Fibroblast of peridontal ligament (primary cell): ENCODE measurements at regions not wholly inside any gene's neighbourhood (a gene's known extent, or its start where the extent isn't known, plus 50 kb on each side); places are given as distances from the start of the nearest gene placed in this dataset.

Experiments used
- DNase-seq: peaks from one replicate; pipeline ENCODE4 v3.0.0-alpha.2; 2010; ENCODE audit errors: extremely low read depth

DNA sequence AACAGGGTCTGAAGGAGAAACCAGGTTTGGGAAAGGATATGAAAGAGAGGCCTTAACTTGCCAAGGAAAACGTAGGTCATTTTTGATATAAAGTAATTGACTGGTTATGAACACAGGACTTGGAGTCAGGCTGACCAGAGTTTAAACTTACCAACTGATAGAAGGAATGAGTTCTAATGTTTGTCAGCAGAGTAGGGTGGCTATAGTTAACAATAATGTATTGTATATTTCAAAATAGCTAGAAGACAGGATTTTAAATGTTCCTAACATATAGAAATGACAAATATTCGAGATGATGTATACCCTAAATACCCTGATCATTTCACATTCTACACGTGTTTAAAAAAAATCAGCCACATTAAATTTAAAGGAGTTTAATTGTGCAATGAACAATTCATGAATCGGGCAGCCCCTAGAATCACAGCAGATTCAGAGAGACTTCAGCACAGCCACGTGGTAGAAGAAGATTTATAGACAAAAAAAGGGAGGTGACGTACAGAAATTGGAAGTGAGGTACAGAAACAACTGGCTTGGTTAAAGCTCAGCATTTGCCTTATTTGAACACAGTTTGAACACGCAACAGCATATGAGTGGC, 52.5 kb upstream of the PLEKHG7 start:
- no peak for DNase-seq

DNA sequence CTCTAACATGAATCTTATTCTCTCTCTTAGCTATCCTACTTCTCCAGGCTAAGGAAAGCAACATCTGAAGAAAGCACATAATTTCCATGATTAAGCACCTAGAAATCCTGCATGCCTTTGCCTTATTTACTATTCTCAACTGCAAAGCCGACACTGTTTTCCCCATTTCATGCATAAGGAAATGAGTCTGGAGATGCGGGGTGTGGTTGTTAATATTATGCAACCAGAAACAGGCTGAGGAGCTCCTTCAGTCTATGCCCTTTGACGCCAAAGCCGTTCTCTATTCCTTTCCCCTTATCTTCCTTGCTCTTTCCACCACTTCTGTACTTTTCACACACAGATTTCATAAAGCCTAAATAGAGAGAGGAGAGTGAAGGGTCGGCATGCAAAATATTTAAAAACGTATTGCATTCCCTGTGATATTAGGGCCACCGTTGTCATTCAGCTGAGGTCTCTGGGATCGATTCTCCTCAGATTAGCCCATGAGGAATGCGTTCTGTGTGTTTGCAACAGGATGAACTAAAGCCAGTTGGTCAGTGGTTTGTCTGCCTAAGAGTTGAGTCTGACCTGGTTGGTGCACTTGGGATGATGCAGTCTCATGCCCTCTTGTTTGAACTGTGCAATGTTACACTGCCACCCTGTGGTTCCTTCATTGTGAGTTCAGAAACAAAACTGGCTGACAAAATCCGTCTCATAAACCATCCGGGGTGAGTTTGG, 53.1 kb upstream of the PLEKHG7 start:
- DNase-seq = peak; percentile 96

DNA sequence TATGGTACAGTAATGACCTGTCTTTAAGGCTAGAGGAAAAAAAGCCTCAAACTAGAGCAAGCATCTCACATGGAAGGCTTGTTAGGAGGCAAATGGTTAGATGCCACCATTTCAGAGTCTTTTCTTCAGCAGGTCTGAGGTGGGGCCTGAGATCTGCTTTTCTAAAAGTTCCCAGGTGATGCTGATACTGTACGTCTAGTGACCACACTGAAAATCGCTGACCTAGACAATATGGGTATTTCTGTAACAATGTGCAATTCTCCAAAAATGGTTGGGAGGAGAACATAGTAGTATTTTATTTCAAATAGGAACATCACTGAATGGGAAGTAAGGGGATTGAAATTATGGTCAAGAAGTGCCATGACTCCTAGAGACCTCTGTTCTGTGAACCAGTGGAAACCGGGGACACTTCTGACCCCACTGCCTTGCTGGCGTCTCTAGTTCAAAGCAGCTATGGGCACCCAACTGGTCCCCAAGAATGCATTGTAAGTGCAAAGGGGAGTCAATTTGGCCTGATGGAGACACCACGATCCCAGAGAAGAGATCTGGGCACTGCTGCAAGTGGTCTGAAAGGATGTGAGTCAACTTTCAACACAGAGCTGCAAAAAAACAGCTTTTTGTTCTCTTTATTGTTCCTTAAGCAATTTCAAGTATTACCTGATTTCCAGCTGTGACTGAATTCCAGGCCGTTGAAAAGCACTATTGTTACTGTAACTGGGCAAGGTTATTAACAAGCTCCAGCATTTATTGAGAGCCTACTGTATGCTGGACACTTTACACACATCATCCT, 54.4 kb upstream of the PLEKHG7 start:
- DNase-seq = no peak

DNA sequence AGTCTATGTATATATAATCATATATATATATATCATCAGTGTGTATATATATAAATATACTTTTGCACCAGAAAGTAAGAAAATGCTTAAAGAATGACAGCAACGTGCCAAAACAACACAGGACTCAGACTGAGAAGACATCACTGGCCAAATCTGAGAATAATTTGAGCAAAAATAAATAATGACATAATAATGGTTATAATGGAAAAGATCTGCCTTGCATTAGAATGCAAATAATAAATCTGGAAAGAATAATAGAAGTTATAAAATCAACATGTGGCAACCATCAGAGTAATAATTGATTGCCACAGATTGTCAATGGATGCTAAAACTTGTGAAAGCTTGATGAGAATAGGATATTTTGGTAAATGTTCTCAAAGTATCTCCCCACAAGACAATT, 61.5 kb upstream of the PLEKHG7 start:
- no peak for DNase-seq

DNA sequence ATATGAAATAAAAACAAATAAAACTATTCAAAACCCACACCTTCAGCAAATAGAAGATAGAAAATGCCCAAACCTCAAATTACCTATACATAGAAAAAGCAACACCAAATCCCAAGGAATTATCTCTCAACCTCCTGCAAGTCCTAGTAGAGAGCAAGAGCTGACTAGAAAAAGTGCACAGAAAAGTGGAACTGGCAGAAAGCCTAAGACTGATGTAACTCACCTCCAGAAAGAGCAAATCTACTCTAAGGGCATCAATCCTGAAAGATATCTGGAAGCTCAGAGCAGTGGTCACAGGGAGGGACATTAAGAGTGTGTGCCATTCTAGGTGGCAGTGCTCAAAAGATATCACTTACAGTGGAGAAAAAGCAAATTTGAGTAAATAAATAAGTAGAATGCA, 62.1 kb upstream of the PLEKHG7 start:
- DNase-seq = peak; percentile 44

DNA sequence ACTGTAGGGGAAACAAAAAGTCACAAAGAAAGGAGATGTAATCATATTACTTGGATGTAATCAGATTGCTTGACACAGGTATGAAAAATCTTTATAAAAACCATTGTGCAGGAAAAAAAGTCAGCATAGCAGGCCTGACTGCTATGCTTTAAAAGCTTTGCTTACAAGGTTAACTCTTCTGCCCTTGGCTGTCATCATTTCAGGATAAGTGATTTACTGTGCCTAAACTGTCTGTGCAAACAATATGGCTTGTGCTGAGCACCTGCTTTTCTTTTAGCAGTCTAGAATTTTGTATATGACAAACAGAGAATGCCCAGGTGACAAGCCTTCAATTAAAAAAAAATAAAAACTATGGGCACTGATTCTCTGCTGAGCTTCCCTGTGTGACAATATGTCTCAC, 63.8 kb upstream of the PLEKHG7 start:
- DNase-seq = no peak

DNA sequence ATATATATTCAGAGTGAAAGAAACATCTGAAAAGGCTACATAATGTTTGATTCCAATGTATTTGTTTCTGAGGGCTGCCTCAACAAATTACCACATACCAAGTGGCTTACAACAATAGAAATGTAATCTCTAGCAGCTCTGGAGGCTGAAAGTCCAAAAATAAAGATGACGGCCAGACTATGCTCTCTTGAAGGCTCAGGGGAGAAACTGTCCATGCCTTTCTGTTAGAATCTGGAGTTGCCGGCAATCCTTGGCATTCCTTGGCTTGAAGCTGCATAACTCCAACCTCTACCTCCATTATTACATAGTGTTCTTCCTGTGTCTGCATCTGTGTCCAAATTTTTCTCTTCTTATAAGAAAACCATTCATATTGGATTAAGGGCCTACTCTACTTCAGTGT, 68.1 kb upstream of the PLEKHG7 start:
- peak; percentile 58 for DNase-seq

DNA sequence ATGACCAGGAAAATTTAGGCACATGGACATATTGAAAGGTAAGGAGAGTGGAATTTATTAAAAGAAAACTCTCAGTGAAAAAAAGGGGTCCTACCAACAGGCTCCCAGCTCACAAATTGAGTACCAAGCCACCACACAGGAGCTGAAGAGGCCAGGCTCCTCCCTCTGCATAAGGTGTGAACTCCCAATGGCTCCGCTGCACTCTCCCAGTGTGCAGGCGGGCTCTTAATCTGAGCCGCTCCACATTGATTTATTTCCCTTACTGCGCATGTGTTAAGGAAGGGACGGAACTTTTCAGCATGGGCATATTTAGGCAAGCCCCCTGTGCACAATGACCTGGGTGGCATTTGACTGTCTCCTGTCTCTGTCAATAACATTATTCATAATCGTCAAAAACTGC, 68.6 kb upstream of the PLEKHG7 start:
- DNase-seq = no peak

DNA sequence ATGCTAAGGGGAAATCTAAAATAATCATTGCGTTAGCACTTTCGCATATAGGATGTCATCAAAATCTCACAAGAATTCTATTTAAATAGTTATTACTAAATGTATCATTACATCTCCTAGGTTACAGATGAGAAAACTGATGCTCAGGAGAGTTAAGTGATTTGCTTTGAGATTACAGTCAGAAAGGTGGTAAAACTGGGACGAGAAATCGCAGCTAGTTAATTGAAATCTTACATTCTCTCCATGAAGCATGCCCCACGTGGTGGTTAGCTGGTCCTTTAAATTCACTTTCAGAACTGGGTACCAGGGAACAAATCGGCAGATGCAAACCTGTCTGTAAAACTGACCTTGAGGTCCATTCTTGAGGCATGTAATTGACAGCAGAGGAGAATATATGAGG, 71.8 kb upstream of the PLEKHG7 start:
- DNase-seq = no peak

DNA sequence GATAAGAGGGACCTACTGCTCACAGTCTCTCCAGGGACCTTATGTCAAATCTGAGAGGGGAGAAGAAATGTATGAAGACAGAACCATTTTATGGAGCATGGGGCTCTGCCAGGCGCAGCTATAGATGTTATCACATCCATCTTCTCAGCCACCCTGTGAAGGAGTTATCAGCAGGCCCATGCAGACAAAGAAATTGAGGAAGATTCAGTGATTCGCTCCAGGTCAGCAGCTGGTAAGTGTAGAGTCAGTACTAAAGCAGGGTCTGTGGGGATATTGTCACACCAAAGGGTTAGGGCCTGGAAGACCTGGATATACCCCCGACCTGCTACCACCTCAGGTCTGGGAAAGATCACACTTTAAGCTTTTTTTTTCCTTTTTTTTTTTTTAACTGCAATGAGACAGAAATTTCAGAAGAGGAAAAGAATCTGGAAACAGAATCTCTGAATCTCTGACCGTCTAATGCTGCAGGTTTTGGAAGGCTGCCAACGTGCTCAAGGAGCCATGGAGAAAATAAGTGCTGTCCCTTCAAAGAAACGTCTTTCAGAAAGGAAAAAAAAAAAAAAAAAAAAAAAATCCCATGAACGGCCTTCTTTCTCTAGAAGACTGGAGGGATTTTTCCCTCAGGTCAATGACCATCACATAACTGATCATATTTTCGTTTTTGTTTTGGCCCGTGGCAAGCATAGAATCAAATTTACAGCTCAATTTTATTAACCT, 73.3 kb upstream of the PLEKHG7 start:
- peak; percentile 34 for DNase-seq

DNA sequence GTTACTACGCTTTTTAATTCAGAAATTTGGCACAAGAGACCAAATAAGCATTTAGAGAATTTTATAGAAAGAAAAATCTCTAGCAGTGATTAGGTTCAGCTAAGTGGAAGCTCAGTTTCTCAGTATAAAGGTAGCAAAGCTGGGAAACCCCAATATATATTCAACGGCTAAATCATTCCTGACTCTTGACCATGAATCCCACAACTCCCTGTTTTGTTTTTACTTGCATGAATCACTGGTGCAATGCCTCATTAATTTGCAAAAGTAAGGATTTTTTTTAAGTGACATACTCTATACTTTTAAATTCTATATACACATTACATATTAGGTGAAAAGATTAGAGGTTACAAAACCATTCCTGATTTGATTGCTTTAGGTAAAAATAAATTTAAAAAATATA, 74.3 kb upstream of the PLEKHG7 start:
- DNase-seq = peak; percentile 19

DNA sequence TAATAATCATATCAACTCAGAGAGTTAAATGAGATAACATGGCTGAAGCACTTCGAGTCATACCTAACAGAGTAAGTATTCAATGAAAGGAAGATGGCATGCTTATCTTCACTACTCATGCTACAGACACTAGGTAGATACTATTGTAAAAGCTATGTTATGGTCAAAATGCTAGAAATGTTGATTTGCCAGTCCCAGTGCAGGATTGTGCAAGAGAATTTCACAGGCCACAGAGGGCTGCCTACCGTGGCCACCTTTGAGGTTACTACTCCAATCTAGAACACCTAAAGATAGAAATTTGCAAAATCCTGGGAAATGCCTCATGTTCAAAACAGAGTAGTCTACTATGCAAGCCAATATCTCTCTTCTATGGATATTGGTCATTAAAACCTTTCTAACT, 75.3 kb upstream of the PLEKHG7 start:
- DNase-seq = no peak

DNA sequence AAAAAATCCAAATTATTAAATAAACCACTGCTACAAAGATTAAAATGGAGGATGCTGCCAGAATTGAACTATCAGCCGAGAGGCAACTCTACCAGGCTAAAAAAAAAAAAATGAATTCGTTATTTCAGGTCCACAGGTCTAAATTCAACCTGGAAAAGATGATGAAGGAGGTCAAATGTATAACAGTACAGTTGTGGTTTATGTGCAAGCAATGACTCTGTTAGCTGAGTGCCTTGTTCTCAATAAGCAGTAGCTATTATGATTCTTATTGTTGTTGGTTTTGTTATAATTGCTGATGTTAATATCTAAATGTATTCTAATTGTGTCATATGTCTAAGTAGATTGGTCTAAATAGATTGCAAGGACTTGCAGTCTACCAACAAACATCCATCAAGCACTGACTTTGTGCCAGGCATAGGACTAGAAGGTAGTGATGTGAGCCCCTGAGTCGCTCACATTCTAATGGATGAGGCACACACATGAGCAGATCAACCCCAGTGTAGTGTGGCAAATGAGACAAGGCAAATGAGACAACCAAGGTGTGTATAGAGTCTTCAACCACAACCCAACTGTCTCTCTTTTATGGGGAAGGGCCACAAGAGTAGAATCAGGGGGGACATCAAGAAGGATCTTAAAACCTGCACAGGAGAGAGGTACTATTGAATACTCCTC, 77.0 kb upstream of the PLEKHG7 start:
- no peak for DNase-seq

DNA sequence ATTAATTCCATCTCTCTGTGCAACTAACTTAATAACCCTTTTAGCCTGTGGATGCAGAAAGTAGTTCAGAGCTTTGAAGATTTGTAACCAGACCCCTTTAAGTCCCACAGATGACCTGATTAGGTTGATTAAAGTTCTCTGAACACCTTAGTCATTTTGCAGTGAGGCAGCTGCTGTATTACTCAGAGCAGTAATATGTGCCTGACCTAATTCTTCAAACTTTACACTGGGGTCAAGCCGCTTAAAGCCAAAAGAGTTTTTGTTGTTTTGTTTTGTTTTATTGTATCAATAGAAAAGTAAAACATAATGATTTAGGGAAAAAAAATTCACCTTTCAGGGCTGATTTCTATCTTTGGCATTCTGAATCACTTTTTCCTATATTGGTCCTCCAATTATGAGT, 78.6 kb upstream of the PLEKHG7 start:
- no peak for DNase-seq

DNA sequence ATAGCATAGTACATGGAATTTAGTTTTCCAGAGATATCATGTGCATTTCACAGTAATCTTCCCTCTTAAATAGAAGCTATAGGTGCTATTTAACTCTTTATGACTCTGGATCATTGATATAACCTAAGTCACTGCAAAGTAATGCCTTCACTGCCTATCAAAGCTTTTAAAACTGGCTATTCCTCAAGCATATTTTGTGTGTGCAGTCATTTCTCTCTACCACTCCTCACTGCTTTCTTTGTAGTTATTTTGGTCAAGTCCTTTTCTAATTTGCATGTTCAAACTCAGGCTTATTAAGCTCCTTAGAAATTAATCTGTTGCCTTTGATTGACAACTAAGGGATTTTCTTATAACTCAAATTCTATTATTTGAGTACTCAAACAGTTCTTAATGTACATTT, 79.4 kb upstream of the PLEKHG7 start:
- DNase-seq = no peak

DNA sequence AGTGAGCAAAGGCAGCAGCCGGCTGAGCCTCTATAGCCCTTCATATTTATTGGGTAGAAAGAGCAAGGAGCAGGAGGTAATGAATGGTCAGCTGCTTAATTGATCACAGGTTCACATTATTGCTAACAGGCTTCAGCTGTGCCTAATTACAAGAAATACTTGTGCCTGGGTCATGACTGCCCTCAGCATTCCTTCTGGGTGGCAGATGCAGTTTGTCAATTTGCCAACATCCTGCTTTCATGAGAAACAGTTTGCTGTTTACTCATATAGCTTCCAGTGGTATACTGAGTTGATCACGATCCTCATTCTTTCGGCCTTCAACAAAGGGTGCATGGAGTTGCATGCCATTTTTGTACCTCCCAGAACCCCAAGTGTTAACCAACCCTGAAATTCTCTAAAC, 81.0 kb upstream of the PLEKHG7 start:
- no peak for DNase-seq

DNA sequence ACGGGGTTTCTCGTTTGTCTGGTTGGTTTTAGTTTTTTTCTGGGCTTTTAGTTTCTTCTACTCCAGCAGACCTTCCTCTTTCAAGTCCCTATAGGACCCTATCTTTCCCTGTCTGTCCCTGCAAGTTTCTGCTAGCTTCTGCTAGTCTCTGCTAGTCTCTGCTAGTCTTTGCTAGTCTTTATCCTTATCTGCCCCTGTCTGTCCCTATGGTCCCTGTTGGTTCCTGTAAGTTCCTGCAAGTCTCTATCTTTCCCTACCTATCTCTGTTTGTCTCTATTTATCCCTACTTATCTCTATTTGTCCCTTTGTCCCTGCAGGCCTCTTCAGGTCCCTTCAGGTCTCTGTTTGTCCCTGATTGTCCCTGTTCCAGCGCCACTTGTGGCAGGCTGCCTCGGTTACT, 81.5 kb upstream of the PLEKHG7 start:
- no peak for DNase-seq

DNA sequence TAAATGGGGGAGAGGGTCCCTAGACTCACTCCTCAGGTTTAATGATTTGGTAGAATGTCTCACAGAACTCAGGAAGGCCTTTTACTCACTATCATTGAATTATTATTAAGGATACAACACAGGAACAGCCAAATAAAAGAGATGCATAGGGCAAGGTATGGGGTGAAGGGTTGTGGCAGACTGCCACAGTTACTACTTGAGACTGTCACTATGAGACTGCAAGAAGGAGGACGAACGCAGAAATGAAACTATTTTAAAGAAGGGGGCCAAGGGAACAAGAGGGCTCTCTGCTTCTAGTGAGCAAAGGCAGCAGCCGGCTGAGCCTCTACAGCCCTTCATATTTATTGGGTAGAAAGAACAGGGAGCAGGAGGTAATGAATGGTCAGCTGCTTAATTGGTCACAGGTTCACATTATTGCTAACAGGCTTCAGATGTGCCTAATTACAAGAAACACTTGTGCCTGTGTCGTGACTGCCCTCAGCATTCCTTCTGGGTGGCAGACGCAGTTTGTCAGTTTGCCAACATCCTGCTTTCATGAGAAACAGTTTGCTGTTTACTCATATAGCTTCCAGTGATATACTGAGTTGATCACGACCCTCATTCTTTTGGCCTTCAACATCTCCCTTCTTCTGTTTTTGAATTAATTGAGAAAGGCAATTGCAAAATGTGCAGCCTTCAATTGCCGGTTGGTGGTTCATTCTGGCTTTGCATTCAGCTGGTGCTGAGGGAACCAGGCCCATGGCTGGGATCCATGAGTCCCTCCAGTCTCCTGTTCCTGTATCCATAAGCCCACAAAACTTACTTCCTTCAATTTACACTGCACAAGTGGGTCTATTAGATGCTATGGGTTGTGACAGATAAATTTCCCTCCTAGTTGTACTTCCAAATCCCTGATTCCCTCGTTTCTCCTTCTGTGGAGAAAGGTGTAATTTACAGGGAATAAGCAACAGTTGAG, 82.8 kb upstream of the PLEKHG7 start:
- no peak for DNase-seq

DNA sequence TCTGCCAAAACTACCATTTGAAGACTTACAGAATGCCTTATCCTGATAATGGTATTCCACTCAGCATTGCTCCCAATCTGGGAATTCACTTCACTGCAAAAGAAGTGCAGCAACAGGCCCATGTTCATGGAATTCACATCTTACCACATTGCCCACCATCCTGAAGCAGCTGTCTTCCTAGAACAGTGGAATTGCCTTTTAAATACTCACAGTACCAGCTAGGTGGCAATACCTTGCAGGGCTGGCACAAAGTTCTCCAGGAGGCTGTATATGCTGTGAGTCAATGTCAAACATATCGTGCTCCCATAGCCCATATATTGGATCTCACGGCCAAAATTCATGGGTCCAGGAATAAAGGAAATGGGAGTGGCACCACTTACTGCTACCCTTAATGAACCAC, 83.8 kb upstream of the PLEKHG7 start:
- no peak for DNase-seq

DNA sequence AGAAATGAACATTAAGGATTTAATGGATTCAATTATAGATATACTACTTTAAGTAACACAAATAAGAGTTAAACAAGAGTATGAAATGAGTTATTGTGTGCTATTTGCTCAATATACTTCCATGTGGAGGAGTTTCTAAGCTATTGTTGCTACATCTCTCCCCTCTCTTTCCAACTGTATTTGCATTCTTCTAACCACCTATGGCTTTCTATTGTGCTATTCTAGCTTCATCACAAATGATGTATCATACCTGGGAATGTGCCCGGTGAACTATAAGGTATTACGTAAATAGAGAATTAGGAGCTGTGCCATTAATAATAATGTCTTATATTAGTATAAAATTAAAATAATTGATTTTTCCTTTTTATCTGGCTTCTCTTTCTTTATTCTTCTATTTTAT, 87.1 kb upstream of the PLEKHG7 start:
- DNase-seq = no peak

DNA sequence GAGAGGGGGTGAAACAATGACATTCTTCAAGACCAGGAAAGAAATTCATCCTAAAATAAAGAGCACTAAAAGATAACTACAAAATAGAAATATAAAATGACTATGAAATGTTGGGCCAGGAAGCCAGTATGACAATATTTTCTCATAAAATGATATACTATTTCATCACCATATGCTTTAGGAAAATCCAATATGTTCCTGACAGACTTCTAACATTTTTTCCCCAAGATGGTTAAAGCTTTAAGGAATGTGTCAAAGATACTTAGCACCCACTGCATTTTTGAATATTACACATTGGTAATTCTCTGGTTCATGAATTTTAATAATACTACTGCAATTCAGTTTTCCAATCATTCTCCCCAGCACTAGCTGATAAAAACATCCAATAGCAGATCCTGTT, 87.7 kb upstream of the PLEKHG7 start:
- DNase-seq = no peak
